SW480 (cell line): ENCODE measurements at regions not wholly inside any gene's neighbourhood (a gene's known extent, or its start where the extent isn't known, plus 50 kb on each side); places are given as distances from the start of the nearest gene placed in this dataset.

Source experiments
- DNase-seq: peaks from one replicate; pipeline ENCODE4 v3.0.0-alpha.2; 2016; ENCODE audit warnings: low spot score

DNA sequence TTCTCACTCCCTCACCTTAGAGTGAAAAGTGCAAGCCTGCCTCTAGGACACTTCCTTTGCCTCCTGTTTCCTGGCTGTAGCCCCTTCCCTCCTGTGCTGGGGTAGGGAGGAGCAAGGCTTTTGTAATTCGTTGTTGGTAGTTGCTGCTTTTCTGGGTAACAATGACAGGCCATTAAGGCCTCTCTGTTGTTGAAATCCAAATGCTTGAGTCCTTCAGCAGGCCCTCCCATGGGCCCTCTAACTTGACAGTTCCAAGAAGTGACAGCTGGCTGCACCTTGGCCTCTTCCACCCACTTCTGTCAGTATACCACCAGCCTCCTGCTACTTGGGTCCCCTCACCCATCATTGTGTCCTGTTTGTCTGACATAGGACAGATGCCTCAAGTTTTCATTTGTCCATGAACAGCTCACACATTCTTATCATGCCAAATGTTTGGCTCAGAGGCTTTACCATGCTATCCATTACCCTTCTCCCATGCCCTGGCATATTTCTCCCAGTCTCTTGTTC lies 103.7 kb upstream of the PDE3A start:
- no peak for DNase-seq

DNA sequence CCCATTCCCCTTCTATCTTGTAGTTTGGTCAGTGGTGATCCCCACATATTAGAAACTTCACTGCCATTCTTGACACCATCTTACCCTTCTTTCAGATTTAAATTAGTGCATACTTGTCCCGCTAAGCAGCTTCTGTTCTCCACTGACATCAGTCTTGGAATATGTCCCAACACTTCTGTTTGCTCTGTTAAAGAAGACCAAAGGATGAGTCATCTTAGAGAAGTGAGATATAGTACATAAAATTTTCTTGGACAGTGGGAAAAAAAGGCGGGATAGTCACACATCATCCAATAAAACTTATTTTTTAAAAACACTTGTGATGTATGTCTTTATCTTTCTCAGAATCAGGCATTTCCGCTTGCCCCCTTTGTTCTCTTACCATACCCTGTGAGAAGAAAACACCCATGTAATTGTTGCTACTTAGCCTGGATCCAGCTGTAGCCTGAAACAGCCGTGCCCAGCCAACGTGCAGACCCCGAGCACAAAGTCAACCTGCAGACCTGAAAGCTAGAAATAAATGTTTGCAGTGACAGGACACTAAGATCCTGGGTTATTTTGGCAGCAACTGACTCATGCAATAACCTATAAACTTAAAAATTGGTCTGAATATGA lies 100.1 kb upstream of the PDE3A start:
- no peak for DNase-seq

GRCh38 chr12:20268771-20269170 lies 99.6 kb upstream of the PDE3A start:
- DNase-seq = no peak

GRCh38 chr12:20269337-20270067 lies 98.8 kb upstream of the PDE3A start:
- no peak for DNase-seq

DNA sequence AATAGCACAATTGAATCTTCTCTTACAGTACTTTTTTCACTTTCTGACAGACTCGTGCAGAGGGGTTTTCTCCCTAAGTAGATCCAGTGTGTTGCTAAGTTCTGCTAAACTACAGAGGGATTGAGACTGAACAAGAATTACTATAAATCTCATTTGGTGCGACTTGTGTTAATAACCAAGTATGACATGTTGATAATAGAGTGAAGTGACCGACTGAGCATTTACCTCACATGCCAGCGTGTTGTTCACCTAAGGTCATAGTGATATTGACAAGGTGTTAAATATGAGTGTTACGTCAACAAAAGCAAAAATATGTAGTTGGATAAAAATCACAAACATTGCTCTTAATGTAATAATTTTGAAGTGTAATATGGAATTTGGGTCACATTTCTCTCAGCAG lies 97.8 kb upstream of the PDE3A start:
- DNase-seq = no peak

- no peak for DNase-seq
These were observed 96.2 kb upstream of the PDE3A start for GRCh38 chr12:20272161-20272560.

DNA sequence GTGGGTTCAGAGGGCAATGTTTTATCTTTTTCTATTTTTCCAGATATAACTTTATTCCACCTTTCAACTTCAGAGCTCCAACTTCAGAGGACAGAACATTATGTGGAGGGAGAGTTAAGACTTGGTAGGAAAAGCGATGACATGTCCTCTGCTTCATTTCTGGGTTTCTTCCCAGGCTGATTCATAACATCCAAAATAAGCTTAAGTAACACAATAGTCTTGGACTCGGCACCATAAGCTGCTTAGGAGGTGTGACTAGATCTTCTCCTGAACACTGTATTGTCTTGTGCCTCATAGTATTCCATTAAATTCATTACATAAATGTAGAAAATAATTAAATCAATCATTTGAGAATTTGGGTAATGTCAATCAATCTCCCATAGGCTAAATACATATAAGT lies 95.5 kb upstream of the PDE3A start:
- DNase-seq = no peak

DNA sequence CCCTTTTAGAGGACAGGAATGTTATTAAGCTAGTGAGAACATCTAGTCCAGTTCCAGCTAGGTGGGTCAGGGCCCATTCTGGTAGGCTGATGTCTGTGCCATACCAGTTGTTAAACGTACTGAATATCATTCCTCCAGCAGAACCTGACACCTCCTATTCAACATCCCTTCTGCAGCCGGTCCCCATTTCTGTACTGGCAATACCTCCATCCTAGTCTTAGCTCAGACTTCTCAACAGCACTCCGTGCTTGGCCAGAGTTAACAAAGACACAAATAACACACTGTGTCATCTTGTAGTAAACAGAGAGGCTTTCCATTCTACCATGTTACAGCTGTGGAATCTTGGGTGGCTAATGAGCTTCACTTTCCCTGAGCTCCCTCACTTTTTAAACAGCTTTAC lies 94.3 kb upstream of the PDE3A start:
- no peak for DNase-seq

- DNase-seq = no peak
These were observed 90.1 kb upstream of the PDE3A start for GRCh38 chr12:20278276-20278675.

GRCh38 chr12:20280515-20280914 lies 87.8 kb upstream of the PDE3A start:
- DNase-seq = no peak

DNA sequence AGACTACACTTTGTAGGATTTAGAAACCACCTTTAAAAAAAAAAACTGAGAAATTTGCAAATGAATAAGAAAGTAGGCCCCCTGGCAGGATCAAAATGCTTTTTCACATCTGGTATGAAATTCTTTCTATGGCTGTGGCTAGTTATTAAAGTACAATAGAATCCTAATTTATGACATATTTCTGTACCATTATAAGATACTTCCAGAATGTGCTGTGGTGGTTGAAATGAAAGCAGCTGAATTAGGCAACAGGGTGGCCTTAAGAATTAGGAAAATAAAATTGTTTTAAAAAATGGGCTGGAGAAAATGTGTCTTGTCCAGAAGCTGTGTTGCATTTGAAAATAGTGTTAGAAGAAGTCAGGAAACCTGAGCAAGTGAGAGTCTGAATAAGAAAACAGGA lies 85.9 kb upstream of the PDE3A start:
- DNase-seq = no peak

GRCh38 chr12:20283482-20283881 lies 84.9 kb upstream of the PDE3A start:
- no peak for DNase-seq

DNA sequence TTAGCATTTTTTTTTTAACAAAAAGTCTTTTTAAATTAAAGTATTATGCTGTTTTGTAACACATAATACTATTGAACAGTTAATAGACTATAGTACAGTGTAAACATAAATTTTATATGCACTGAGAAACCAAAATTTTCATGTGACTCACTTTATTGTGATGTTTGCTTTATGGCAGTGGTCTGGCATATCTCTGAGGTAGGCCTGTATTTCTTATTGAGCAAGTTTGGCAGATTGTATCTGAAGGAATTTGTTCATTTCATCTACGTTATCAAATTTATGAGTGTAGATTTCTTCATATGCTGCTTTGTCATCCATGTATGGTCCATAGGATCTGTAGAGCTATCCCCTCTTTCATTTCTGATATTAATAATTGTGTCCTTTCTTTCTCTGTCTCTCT lies 78.8 kb upstream of the PDE3A start:
- DNase-seq = no peak

DNA sequence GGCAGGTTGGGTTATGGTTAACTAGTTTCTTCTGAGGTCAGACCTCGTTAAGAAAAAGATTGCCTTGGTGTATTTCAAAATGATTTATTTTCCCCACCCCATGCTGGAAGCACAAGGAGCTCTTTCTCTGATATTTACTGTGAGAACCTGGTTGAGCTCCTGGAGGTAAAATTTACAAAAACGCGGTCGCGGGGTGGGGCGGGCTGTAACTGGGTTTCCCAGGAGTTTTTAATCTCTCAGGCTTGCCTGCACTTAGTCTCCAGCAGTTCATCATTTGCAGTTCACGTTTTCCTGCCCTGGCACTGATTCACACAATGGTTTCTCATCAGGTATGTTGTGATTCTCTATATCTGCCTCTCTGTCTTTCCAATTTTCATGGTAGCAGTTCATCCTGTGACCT lies 67.9 kb upstream of the PDE3A start:
- no peak for DNase-seq

GRCh38 chr12:20305470-20305869 lies 62.9 kb upstream of the PDE3A start:
- no peak for DNase-seq

GRCh38 chr12:20309504-20310148 lies 58.7 kb upstream of the PDE3A start:
- DNase-seq = no peak

GRCh38 chr12:20314328-20314727 lies 54.0 kb upstream of the PDE3A start:
- no peak for DNase-seq

- DNase-seq = no peak
These were observed 50.8 kb upstream of the PDE3A start for GRCh38 chr12:20317554-20317953.
